Occipital lobe (tissue), 1 donor: ENCODE measurements at regions not wholly inside any gene's neighbourhood (a gene's known extent, or its start where the extent isn't known, plus 50 kb on each side); places are given as distances from the start of the nearest gene placed in this dataset.
"Not testable (repeated sequence)": the region's sequence is repeated elsewhere in the genome, so short reads cannot be mapped to it uniquely, and the experiment has no call there.

Source experiments
- DNase-seq: peaks from one replicate; lab custom pipeline; 2025; lab: John Stamatoyannopoulos, UW

DNA sequence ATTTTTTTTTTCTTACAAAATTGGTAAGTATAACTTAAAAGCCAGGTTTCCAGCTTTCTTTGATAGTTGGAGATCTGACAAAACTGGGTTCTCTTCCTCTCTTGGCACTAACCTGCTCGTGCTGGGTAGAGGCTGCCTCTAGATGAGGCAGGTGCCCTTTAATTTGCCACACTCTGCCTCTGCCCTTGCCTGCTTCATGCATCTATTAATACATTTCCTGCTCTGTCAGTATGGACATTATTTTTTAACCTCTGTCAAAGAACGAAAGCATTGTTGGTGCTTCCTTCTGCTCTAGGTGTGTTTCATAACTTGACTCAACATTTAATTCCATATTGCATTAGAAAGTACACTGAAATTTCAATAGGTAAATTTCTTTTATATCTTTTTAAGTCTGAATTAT is 490.7 kb upstream of the ZEB2 start:
- DNase-seq = no peak

GRCh38 chr2:145007960-145008263 is 488.0 kb upstream of the ZEB2 start:
- DNase-seq = no peak

GRCh38 chr2:145007093-145007959 is 487.4 kb upstream of the ZEB2 start:
- no peak for DNase-seq

GRCh38 chr2:145002624-145003023 is 482.7 kb upstream of the ZEB2 start:
- no peak for DNase-seq

DNA sequence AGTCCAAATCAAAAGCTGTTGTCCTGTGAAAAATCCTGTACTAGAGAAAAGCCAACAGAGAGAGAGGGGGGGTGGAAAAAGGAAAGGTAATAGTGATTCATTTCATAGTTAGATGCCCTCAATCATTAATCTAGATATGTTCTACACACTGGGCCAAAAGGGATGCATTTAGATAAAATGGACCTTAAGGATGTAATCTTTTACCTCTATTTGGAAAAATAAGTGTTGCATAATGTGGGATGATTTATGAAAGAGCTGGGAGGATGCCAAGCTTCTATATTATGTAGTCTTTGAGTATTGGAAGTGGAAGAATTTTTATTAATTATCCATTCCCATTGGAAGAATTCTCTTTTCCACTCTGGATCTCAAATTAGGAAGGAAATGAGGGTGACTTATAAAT is 480.5 kb upstream of the ZEB2 start:
- no peak for DNase-seq

DNA sequence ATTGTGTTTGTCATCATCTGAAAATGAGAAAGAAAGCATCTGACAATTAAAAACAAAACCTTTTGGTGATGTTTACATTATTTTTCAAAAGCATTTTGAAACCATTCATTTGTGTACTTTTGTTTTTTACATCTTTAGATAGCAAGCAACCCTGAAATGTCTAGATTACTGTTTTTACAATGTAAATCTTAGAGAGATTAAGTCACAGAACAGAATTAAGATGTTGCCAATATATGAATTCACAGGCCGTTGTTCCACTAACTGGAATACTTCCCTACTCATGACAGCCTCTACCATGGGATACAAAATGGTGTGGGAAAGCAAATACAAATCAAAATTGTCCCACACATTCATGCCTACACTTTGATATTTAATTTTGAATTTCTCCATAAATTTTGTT is 480.0 kb upstream of the ZEB2 start:
- no peak for DNase-seq

GRCh38 chr2:144999071-144999875 is 479.4 kb upstream of the ZEB2 start:
- DNase-seq = no peak

DNA sequence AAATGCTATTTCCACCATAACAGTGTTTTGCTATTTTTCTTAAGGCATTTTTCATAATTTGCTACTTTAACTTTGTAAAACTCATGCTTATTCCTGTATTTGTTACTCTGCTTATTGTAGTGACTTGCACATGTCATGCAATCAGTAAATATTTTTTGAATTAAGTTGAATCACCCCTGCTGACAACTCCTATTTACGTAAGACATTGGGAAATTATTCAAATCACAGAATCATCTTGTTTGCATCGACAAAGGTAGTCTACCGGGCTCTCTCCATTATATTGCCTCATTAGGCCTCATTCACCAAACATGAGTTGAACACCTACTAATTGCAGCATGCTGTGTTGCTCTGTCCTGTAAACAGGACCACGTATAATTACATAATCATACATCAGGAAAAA is 478.5 kb upstream of the ZEB2 start:
- no peak for DNase-seq

DNA sequence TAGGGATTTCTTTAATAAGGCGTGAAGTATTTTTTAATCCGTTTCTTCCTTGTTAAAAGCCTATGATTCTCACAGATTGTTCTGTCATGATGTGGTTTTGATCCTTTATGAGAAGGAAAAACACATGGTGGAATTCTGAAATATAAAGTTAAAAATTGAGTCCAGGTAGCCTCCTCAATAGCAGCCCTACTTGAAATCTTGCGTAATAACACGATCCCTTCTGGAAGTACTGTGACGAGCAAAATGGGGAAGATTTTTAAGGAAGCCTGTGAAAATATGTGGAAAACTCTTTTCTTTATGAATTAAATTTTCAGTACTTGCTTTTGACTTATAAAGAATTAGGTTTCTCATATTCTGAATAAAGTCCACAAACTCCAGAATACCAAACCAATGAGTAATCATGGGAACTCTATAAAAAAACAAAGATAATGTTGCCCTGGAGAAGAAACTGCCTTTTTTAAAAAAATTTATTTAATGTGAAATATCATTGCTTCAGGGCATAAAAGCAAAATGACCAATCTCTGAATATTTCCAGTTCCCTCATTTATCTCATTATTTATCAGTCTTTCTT is 476.4 kb upstream of the ZEB2 start:
- DNase-seq = no peak

DNA sequence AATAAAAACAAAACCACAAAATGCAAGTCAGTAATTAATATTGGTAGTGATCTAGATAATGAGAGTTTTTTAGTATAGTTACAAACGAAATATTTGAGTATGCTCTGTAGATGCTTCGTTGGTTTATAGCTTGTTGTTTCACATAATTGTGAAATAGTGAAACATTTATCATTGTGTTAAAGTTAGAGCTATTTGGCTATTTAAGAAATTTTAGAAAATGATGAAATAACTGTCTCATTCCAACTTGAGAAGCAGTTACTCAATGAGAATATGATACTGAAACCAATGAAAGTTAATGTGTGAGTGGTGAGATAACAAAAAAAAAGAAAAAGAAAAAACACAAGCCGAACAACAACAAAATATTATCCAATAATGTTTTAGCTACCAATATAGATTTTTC is 475.6 kb upstream of the ZEB2 start:
- DNase-seq = no peak

DNA sequence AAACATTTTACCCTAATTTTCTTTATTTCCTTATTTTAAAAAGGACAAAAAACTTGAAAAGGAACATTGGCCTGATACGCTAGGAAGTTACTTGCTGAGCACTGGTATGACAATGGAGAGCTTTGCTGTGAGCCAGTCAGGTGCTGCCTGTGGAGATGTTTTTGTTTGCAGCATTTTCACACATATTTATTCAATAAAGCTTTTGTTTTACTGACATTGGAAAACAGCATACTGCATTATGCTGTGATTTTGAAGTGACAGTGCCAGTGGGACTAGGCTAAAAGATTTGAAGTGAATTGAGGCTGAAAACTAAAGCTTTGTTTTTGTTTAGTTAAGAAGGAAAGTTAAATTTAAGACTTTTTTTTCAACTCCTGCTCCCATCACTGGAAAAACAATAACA is 470.7 kb upstream of the ZEB2 start:
- DNase-seq = peak; percentile 6

GRCh38 chr2:144989579-144990270 is 469.8 kb upstream of the ZEB2 start:
- DNase-seq = no peak

- DNase-seq = no peak
Measured at GRCh38 chr2:144988591-144988990, 468.7 kb upstream of the ZEB2 start.

DNA sequence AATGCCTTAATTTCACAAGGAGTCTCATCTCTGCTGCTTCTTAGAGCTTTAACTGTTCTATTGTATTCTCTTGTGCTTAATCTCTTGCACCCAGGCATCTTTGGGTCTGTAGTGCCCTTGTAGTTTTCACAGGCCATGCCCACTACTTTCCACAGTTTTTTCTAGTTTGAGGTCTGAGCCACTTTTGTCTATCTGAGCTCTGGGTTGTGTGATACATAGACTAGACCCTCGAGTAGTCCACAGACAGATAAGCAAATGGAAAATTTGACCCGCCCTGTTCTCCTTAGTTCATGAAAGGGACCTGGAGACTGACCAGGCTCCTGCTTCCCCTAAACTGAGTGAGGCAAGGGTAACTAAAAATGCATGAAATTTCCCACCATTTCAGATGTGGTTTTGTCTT is 466.8 kb upstream of the ZEB2 start:
- no peak for DNase-seq

DNA sequence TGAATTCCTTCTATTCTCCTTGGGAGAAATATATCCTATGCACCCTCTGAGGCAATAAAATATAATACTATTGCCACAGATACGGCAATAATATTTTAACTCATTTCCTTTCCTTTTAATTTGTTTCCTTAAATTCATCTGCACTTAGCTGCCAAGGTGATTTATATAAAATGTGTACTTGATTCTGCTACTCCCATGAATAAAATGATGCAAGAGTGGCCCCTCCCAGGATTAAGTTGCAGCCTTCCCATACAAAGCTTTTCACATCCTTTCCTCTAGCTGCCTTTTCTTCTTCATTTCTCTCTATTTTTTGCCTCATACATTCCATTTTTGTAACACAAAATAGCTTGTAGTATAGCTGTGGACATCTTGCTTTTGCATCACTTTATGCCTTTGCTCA is 464.1 kb upstream of the ZEB2 start:
- no peak for DNase-seq

DNA sequence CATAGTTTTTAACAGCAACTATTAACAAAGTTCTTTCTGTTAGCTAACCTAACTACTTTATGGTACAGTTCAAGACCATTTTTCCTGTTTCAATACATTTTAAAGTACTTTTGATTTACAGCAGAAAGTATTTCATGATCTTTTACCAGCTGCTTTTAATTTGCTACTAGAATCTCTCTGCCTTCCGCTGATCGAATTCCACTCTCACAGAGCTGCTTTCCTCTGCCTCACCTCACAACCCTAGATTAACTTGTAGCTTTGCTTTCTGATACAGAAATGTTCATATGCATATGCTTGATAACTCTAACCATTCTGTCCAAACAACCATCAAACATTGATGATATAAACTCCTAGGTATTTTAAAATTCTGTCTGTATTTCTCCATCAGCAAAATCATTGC is 463.2 kb upstream of the ZEB2 start:
- DNase-seq = no peak

- DNase-seq = no peak
Measured at GRCh38 chr2:144982481-144982880, 462.6 kb upstream of the ZEB2 start.

DNA sequence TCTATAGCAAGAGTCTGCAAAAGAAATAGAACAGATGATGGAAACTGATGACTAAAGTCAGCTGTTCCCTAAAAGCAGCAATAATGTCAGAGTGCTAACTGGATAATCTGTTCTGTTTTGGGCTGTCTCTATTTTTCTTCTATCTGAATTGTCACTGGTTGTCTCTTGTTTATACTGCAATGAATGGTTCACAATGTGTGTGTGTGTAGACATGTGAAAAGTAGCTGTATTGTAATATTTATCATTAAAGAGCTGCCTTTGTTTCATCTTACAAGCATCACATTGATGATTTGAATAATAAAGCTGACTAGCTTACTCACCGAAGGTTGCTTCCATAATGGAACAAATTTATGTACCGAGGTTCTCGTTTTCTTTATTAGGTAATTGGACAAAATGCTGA is 456.0 kb upstream of the ZEB2 start:
- no peak for DNase-seq

GRCh38 chr2:144972676-144973075 is 452.8 kb upstream of the ZEB2 start:
- no peak for DNase-seq

- DNase-seq = no peak
Measured at GRCh38 chr2:144971786-144972335, 451.9 kb upstream of the ZEB2 start.

DNA sequence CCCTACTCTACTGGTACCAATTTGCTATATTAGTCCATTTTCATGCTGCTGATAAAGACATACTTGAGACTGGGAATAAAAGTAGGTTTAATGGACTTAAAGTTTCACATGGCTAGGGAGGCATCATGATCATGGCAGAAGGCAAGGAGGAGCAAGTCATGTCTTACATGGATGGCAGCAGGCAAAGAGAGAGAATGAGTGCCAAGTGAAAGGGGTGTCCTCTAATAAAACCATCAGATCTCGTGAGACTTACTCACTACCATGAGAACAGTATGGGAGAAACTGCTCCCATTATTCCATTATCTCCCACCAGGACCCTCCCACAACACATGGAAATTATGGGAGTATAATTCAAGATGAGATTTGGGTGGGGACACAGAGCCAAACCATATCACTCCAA is 450.5 kb upstream of the ZEB2 start:
- DNase-seq = not testable (repeated sequence)

- not testable (repeated sequence) for DNase-seq
Measured at GRCh38 chr2:144969564-144969963, 449.6 kb upstream of the ZEB2 start.
